GM18502 (cell line): ENCODE measurements at regions not wholly inside any gene's neighbourhood (a gene's known extent, or its start where the extent isn't known, plus 50 kb on each side); places are given as distances from the start of the nearest gene placed in this dataset.

Experiments
- ATAC-seq: cut with Tn5 transposase; IDR thresholded peaks from one replicate; pipeline ENCODE4 v1.9.1; 2021; ENCODE audit warnings: mild to moderate bottlenecking; ENCODE audit not compliant: unreplicated experiment, poor library complexity

GRCh38 chr2:235333076-235333475 lies 160.8 kb upstream of the AGAP1 start:
- ATAC-seq, result no peak

GRCh38 chr2:235334179-235334578 lies 159.7 kb upstream of the AGAP1 start:
- ATAC-seq, result no peak

- ATAC-seq, result no peak
Measured at GRCh38 chr2:235343156-235343774, 150.6 kb upstream of the AGAP1 start.

GRCh38 chr2:235343869-235344268 lies 150.0 kb upstream of the AGAP1 start:
- no peak for ATAC-seq

GRCh38 chr2:235345745-235346144 lies 148.1 kb upstream of the AGAP1 start:
- ATAC-seq, result no peak

- no peak for ATAC-seq
Measured at GRCh38 chr2:235347691-235348090, 146.2 kb upstream of the AGAP1 start.

- ATAC-seq, result no peak
Measured at GRCh38 chr2:235348329-235348728, 145.5 kb upstream of the AGAP1 start.

- no peak for ATAC-seq
Measured at GRCh38 chr2:235350234-235350633, 143.6 kb upstream of the AGAP1 start.

GRCh38 chr2:235352541-235352940 lies 141.3 kb upstream of the AGAP1 start:
- ATAC-seq, result no peak

- ATAC-seq, result no peak
Measured at GRCh38 chr2:235357881-235358280, 136.0 kb upstream of the AGAP1 start.

GRCh38 chr2:235358981-235359471 lies 134.8 kb upstream of the AGAP1 start:
- no peak for ATAC-seq

GRCh38 chr2:235360446-235360845 lies 133.4 kb upstream of the AGAP1 start:
- ATAC-seq, result no peak

- ATAC-seq, result no peak
Measured at GRCh38 chr2:235365743-235366142, 128.1 kb upstream of the AGAP1 start.

- no peak for ATAC-seq
Measured at GRCh38 chr2:235366390-235366789, 127.5 kb upstream of the AGAP1 start.

- no peak for ATAC-seq
Measured at GRCh38 chr2:235366807-235367206, 127.0 kb upstream of the AGAP1 start.

- no peak for ATAC-seq
Measured at GRCh38 chr2:235371018-235371417, 122.8 kb upstream of the AGAP1 start.

- no peak for ATAC-seq
Measured at GRCh38 chr2:235373171-235373570, 120.7 kb upstream of the AGAP1 start.

- no peak for ATAC-seq
Measured at GRCh38 chr2:235377176-235377575, 116.7 kb upstream of the AGAP1 start.

GRCh38 chr2:235378246-235378645 lies 115.6 kb upstream of the AGAP1 start:
- ATAC-seq, result no peak

GRCh38 chr2:235378944-235379343 lies 114.9 kb upstream of the AGAP1 start:
- no peak for ATAC-seq

GRCh38 chr2:235381261-235381912 lies 112.5 kb upstream of the AGAP1 start:
- ATAC-seq, result no peak

- no peak for ATAC-seq
Measured at GRCh38 chr2:235382179-235382578, 111.7 kb upstream of the AGAP1 start.
